GM21528 (cell line): ENCODE measurements at regions not wholly inside any gene's neighbourhood (a gene's known extent, or its start where the extent isn't known, plus 50 kb on each side); places are given as distances from the start of the nearest gene placed in this dataset.

Experiments
- ATAC-seq: cut with Tn5 transposase; IDR thresholded peaks from one replicate; pipeline ENCODE4 v1.9.1; 2021; ENCODE audit warnings: mild to moderate bottlenecking, moderate library complexity; ENCODE audit not compliant: unreplicated experiment, low FRiP score

DNA sequence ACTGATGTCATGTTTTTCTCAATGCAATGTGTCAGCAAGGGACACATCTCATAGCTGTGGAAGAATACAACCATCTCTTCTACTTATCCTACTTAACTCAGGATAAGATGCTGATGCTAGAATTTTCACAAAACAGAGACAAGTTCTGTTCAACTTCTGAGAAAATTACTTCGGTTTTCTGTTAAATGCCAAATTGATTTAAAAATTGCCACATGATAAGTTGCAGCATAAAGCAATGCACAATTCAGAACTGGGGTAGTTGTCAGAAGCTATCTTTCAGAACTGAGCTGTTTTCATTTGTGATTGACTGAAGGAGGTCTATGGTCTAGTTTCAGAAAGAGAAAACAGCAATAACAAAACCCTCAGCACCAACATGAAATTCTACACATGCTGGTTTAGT lies 954.8 kb upstream of the C9orf72 start:
- ATAC-seq = no peak

- ATAC-seq = no peak
Observed at GRCh38 chr9:28538132-28538531, 964.9 kb upstream of the C9orf72 start.

- ATAC-seq = no peak
Observed at GRCh38 chr9:28539434-28540070, 966.3 kb upstream of the C9orf72 start.

DNA sequence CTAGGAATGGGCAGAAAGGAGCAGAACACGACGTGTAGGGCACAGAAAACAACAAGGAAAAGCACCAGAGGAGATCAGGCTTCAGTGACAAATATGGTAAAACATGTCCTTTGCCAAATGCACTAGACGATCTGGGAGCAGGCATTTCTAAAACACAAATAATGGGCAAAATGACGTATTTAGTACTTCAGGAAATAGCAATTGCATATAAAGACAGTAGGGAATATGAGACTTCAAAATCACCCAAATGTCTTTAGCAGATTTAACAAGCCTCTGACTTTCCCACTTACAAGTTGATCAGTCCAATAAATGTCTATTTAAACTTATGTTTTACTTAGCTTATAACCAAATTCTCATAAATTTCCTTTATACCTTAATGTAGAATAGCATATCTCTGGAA lies 969.6 kb upstream of the C9orf72 start:
- no peak for ATAC-seq

DNA sequence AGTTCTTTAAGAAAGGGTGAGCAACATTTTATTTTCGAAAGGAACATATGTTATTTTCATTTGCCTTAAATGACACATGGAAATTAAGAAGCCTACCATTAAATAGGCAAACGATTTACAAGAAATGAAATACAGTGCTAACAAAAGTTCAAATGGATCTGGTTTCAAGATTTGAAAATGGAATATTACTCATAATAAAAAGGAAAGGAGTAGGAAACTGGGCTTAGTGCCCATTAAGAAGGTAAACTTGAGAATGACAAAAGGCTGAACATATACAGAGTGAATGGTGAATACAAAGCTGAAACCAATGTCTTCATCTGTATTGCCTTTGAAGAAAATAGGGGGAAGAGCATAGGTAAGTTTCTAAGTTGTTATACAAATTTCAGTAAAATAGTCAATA lies 974.2 kb upstream of the C9orf72 start:
- no peak for ATAC-seq

- no peak for ATAC-seq
Observed at GRCh38 chr9:28563291-28563934, 990.1 kb upstream of the C9orf72 start.

- ATAC-seq = no peak
Observed at GRCh38 chr9:28583832-28584231, 1010.6 kb upstream of the C9orf72 start.

- no peak for ATAC-seq
Observed at GRCh38 chr9:28584542-28584941, 1011.3 kb upstream of the C9orf72 start.

DNA sequence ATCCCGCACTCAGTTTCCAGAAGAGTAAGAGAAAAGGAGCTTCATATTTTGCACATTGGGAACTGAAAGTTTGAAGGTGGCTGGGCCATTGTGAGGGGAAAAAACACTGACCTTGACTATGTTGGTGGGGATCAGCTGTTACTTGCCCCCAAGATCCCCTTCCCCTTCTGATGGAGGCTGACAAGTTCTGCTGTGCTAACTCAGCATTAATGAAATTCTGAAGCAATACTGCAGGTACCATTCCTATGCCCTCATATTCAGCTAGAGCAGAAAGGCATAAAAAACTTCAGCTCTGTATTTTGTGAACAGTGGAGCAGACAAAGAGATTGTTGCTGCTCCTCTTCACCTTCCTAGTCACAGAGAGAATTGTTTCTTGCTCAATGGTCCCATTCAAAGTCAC lies 1013.8 kb upstream of the C9orf72 start:
- ATAC-seq = no peak

DNA sequence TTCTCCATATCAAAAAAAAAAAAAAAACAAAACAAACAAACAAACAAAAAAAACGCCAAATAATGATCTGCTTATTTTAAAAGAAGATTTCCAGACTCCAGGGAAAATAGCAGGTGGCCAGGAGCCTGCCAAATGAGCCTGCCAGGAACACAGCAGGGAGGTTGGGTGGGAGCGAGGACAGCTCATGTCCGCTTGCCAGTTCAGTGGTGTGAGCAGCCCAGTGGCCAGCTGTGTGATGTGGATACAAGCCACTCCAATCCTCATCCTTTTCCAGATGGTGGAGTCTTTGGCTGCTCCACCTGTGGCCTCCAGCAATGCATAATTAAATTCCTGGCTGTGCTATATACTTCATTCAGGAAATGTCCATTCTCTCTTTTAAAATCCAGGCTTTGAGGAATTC lies 1025.1 kb upstream of the C9orf72 start:
- no peak for ATAC-seq

GRCh38 chr9:28600226-28600625 lies 1026.9 kb upstream of the C9orf72 start:
- no peak for ATAC-seq

DNA sequence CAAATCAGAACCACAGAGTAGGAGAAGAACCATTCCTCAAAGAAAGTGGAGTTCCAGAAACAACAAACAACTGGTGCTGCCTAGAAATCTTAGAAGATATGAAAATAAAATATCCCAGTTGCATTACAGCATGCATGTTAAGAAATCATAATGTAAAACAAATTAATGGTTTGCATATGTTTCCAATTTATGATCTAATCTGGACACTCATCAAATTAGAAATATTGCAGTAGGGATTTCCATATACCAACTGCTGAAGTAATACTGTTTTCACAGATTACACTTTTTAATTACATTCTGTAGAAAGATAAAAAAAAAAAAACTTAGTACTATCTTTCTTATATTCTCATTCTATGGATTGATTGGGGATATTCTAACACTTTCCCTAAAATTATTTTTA lies 1034.6 kb upstream of the C9orf72 start:
- no peak for ATAC-seq

GRCh38 chr9:28610339-28610738 lies 1037.1 kb upstream of the C9orf72 start:
- ATAC-seq = no peak

- no peak for ATAC-seq
Observed at GRCh38 chr9:28616310-28616709, 1043.0 kb upstream of the C9orf72 start.

DNA sequence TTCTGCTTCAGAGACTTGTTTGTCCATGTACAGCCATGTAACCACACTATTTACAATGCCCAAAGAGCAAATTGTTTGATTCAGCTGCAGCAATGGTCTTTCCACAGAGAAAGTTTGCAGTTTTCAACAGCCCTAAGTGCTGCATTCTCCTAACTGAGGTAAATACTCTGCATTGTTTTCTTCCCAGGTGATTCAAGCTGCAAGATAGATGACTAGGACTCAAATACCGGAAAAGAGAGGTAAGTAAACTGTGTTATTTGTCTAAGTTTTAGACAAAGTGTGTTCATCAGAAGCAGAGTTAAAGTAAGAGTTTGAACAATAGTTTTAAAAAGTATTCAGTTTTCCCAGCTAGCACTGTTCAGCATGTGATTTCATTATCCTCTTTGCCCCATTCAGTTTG lies 1046.7 kb upstream of the C9orf72 start:
- ATAC-seq = no peak

GRCh38 chr9:28620661-28621060 lies 1047.4 kb upstream of the C9orf72 start:
- no peak for ATAC-seq

DNA sequence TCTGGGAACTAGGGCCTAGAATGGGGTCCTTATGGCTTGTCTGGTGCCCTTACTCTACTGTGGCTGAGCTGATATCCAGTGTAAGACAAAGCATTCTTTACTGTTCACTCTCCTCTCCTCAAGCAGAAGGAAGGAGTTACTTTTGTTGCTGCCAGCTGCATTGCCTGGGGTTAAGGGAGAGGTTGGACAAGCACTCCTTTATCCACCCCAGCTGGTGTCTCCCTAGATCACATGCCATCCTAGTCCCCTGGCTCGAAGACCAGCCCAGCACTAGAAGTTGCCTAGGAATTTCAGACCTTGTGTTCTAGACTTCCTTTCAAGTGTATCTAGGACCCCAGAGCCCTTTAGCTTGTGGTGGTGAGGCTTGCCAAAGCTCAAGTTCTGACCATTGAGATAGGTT lies 1051.5 kb upstream of the C9orf72 start:
- ATAC-seq = no peak

DNA sequence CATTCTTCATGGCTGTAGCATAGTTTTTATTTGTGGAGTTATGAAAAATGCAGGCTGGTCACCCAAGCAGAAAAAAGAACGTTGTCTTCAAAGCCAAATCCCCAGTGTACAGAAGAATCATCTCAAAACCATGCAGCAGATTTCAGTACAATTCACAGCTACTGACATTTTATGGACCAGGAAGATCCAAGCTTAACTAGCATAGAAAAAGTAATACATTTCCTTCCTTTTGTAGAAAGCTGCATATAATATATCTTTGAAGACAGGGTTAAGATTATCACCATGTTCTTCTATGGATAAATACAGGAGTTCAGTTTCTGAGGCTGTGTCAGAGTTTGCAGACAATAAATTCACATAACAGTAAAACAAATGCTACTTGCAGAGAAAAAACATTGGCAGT lies 1054.8 kb upstream of the C9orf72 start:
- no peak for ATAC-seq

DNA sequence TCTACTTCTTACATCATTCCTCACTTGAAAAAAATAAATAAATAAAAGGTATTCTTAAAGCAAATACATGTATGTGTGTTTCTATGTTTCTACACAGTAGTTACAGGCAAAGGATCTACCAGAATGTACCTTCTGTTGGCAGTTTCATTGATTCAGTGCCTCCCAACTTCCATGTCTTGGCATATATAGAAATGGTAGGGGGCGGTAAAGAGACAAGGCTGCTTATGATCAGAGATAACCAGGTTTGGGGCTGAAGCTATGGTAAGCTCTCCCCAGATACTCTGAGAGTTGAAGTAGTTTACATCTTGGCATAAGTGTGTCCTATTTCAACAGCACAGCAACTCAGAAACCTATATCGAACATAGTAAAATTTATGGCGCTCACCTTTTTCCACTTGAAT lies 1075.4 kb upstream of the C9orf72 start:
- ATAC-seq = no peak

DNA sequence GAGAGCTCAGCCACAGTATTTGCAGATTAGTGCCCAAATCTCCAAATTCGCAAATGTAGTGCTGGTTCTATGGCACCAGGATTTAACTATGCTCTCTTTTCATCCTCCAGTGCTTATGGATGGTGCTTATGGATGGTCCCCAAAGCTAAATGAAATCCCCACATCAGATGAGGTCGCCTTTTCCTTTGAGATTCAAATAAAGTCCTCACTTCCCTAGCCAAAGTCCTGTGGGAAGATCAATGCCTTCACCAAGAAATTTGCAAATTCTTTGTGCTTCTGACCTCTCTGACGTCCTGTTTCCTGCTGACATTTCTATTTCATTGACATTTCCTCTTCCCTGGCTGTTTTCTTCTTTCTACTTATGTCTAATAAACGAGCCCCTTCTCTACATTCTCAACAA lies 1077.0 kb upstream of the C9orf72 start:
- ATAC-seq = no peak

DNA sequence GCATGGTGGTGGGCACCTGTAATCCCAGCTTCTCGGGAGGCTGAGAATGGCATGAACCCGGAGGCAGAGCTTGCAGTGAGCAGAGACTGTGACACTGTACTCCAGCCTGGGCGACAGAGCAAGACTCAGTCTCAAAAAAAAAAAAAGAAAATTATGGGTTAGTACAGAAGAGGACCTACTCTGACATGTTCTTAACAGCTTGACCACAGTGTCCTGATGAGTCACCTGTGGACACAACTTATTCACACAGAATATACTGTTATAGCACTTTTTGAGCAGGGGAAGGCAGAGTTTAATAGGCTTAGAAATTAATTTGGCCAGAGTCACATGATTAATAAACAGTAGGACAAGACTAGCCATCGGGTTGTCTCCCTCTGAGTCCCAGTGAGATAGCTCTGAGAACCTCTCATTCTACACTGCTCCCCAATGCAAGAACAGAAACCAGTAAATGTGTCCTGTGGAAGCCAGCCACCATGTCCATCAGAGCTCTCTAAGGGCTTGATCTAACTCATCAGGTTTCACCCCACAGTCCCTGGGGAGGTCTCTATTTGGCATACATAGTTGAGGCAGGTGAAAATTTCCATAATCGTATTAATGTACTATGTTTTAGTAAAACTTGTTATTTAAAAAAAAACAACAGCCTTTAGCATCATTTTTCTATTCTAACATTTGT lies 1077.9 kb upstream of the C9orf72 start:
- no peak for ATAC-seq

DNA sequence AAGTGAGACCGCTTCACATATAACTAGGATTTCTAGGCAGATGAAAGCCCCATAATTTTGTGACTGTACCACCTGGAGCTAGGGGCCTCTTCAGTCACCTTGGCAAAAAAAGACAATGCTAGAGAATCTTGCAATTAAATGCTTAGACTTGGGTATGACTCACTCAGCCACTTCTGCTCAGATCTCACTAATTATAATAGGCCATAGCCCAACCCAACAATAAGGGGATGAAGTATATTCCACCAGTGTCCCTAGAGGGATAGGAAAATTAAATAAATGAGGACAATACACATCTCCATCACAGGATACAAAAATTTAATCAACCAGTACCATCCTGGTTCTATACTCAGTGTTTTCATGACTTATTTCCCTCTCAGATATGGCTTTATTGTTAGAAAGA lies 1079.9 kb upstream of the C9orf72 start:
- no peak for ATAC-seq
